ENCODE measurements at regions not wholly inside any gene's neighbourhood (a gene's known extent, or its start where the extent isn't known, plus 50 kb on each side); places are given as distances from the start of the nearest gene placed in this dataset.
"Not testable (repeated sequence)": the region's sequence is repeated elsewhere in the genome, so short reads cannot be mapped to it uniquely, and the experiment has no call there.

GRCh38 chr13:84640691-84641090, 758.4 kb upstream of the SLITRK1 start:
- DNase-seq: no peak

GRCh38 chr13:84630476-84630875, 748.2 kb upstream of the SLITRK1 start:
- no peak for DNase-seq

GRCh38 chr13:84616864-84617263, 734.6 kb upstream of the SLITRK1 start:
- DNase-seq: no peak

GRCh38 chr13:84609716-84610115, 727.4 kb upstream of the SLITRK1 start:
- DNase-seq: no peak

- no peak for DNase-seq
Observed at GRCh38 chr13:84607261-84608013, 725.2 kb upstream of the SLITRK1 start.

GRCh38 chr13:84606616-84607015, 724.3 kb upstream of the SLITRK1 start:
- DNase-seq: no peak

GRCh38 chr13:84605927-84606326, 723.7 kb upstream of the SLITRK1 start:
- DNase-seq: no peak

GRCh38 chr13:84591444-84591843, 709.2 kb upstream of the SLITRK1 start:
- DNase-seq: no peak

- no peak for DNase-seq
Observed at GRCh38 chr13:84590663-84591062, 708.4 kb upstream of the SLITRK1 start.

- no peak for DNase-seq
Observed at GRCh38 chr13:84588023-84588422, 705.7 kb upstream of the SLITRK1 start.

- DNase-seq: not testable (repeated sequence)
Observed at GRCh38 chr13:84579901-84580300, 697.6 kb upstream of the SLITRK1 start.

GRCh38 chr13:84574851-84575250, 692.6 kb upstream of the SLITRK1 start:
- DNase-seq: peak in 1 of 2 experiments; percentile 8

- no peak for DNase-seq
Observed at GRCh38 chr13:84571264-84571663, 689.0 kb upstream of the SLITRK1 start.

GRCh38 chr13:84570831-84571230, 688.6 kb upstream of the SLITRK1 start:
- DNase-seq: no peak

GRCh38 chr13:84569366-84569765, 687.1 kb upstream of the SLITRK1 start:
- DNase-seq: no peak

- DNase-seq: no peak
Observed at GRCh38 chr13:84567848-84568247, 685.6 kb upstream of the SLITRK1 start.

GRCh38 chr13:84566780-84567179, 684.5 kb upstream of the SLITRK1 start:
- no peak for DNase-seq

GRCh38 chr13:84563611-84564010, 681.3 kb upstream of the SLITRK1 start:
- no peak for DNase-seq

GRCh38 chr13:84553227-84553626, 671.0 kb upstream of the SLITRK1 start:
- no peak for DNase-seq

GRCh38 chr13:84543962-84544361, 661.7 kb upstream of the SLITRK1 start:
- DNase-seq: no peak

GRCh38 chr13:84542348-84542747, 660.1 kb upstream of the SLITRK1 start:
- DNase-seq: no peak

- DNase-seq: no peak
Observed at GRCh38 chr13:84536906-84537305, 654.6 kb upstream of the SLITRK1 start.

- no peak for DNase-seq
Observed at GRCh38 chr13:84528408-84529070, 646.3 kb upstream of the SLITRK1 start.

GRCh38 chr13:84525865-84526264, 643.6 kb upstream of the SLITRK1 start:
- no peak for DNase-seq

GRCh38 chr13:84524586-84524985, 642.3 kb upstream of the SLITRK1 start:
- DNase-seq: no peak

All from SW 1271 (cell line).